Stimulated activated naive CD8-positive, alpha-beta T cell treated with anti-CD3 and anti-CD28 coated beads, Interleukin-15, Interleukin-2, amounts not matched to agents 100 ng/mL and 50 ng/mL, for 24 hours (primary cell): ENCODE measurements at regions not wholly inside any gene's neighbourhood (a gene's known extent, or its start where the extent isn't known, plus 50 kb on each side); places are given as distances from the start of the nearest gene placed in this dataset.

Experiments used
- H3K27ac Mint-ChIP-seq: one replicate; pipeline ENCODE4 v1.8.0; 2021; ENCODE audit warnings: mild to moderate bottlenecking, mixed read lengths
- H3K27me3 Mint-ChIP-seq: one replicate; pipeline ENCODE4 v1.8.0; 2021; ENCODE audit warnings: mixed read lengths
- H3K36me3 Mint-ChIP-seq: one replicate; pipeline ENCODE4 v1.8.0; 2021; ENCODE audit warnings: low read depth, mixed read lengths
- H3K4me1 Mint-ChIP-seq: one replicate; pipeline ENCODE4 v1.8.0; 2021; ENCODE audit warnings: low read depth, mixed read lengths
- H3K4me3 Mint-ChIP-seq: one replicate; pipeline ENCODE4 v1.8.0; 2021; ENCODE audit warnings: mild to moderate bottlenecking, mixed read lengths
- H3K9me3 Mint-ChIP-seq: one replicate; pipeline ENCODE4 v1.8.0; 2021; ENCODE audit warnings: mixed read lengths

- Mint-ChIP-seq H3K4me1 (no peaks in the 10 kb centered on the region), H3K27me3 (peaks cover 13% of the 10 kb centered on the region), H3K27ac (no peak overlapping the region), H3K4me3 (no peak overlapping the region), H3K9me3 (no peaks in the 10 kb centered on the region), H3K36me3 (no peaks in the 10 kb centered on the region)
Observed at GRCh38 chr13:30816736-30817135, 81.4 kb downstream of the ALOX5AP start.

- peaks cover 24% of the 10 kb centered on the region for H3K27me3 Mint-ChIP-seq
- no peaks in the 10 kb centered on the region for H3K4me1 Mint-ChIP-seq
- no peaks in the 10 kb centered on the region for H3K9me3 Mint-ChIP-seq
- H3K36me3 Mint-ChIP-seq: no peaks in the 10 kb centered on the region
- no peak overlapping the region for H3K4me3 Mint-ChIP-seq
- H3K27ac Mint-ChIP-seq: no peak overlapping the region
Observed at GRCh38 chr13:30818323-30818960, 83.1 kb downstream of the ALOX5AP start.

GRCh38 chr13:30819136-30819888, 84.0 kb downstream of the ALOX5AP start:
- no peaks in the 10 kb centered on the region for H3K9me3 Mint-ChIP-seq
- no peak overlapping the region for H3K4me3 Mint-ChIP-seq
- peaks cover 26% of the 10 kb centered on the region for H3K27me3 Mint-ChIP-seq
- H3K36me3 Mint-ChIP-seq: no peaks in the 10 kb centered on the region
- no peak overlapping the region for H3K27ac Mint-ChIP-seq
- H3K4me1 Mint-ChIP-seq: no peaks in the 10 kb centered on the region

- no peaks in the 10 kb centered on the region for H3K9me3 Mint-ChIP-seq
Observed at GRCh38 chr13:30821421-30821820, 84.7 kb upstream of the MEDAG start.

GRCh38 chr13:30824651-30825050, 81.4 kb upstream of the MEDAG start:
- H3K4me1 Mint-ChIP-seq: no peaks in the 10 kb centered on the region
- H3K4me3 Mint-ChIP-seq: no peak overlapping the region
- no peaks in the 10 kb centered on the region for H3K36me3 Mint-ChIP-seq
- H3K27me3 Mint-ChIP-seq: peaks cover 22% of the 10 kb centered on the region
- H3K9me3 Mint-ChIP-seq: no peaks in the 10 kb centered on the region
- H3K27ac Mint-ChIP-seq: no peak overlapping the region

More at GRCh38 chr13:30821421-30821820, 84.7 kb upstream of the MEDAG start:
- H3K27ac Mint-ChIP-seq: no peak overlapping the region
- no peaks in the 10 kb centered on the region for H3K4me1 Mint-ChIP-seq
- peaks cover 23% of the 10 kb centered on the region for H3K27me3 Mint-ChIP-seq
- H3K36me3 Mint-ChIP-seq: no peaks in the 10 kb centered on the region
- no peak overlapping the region for H3K4me3 Mint-ChIP-seq

- H3K27ac Mint-ChIP-seq: no peak overlapping the region
- no peaks in the 10 kb centered on the region for H3K9me3 Mint-ChIP-seq
- no peaks in the 10 kb centered on the region for H3K36me3 Mint-ChIP-seq
- peaks cover 17% of the 10 kb centered on the region for H3K27me3 Mint-ChIP-seq
- no peaks in the 10 kb centered on the region for H3K4me1 Mint-ChIP-seq
- H3K4me3 Mint-ChIP-seq: no peak overlapping the region
Observed at GRCh38 chr13:30826911-30827577, 79.0 kb upstream of the MEDAG start.

GRCh38 chr13:30827578-30827925, 78.5 kb upstream of the MEDAG start:
- Mint-ChIP-seq H3K9me3 (no peaks in the 10 kb centered on the region), H3K4me3 (no peak overlapping the region), H3K36me3 (no peaks in the 10 kb centered on the region), H3K27ac (no peak overlapping the region), H3K4me1 (no peaks in the 10 kb centered on the region), H3K27me3 (peaks cover 16% of the 10 kb centered on the region)

- H3K4me1 Mint-ChIP-seq: no peaks in the 10 kb centered on the region
- H3K4me3 Mint-ChIP-seq: no peak overlapping the region
- no peak overlapping the region for H3K27ac Mint-ChIP-seq
- H3K27me3 Mint-ChIP-seq: peaks cover 8% of the 10 kb centered on the region
- H3K36me3 Mint-ChIP-seq: no peaks in the 10 kb centered on the region
- H3K9me3 Mint-ChIP-seq: no peaks in the 10 kb centered on the region
Observed at GRCh38 chr13:30829145-30829832, 76.8 kb upstream of the MEDAG start.

GRCh38 chr13:30829833-30830637, 76.0 kb upstream of the MEDAG start:
- no peak overlapping the region for H3K4me3 Mint-ChIP-seq
- H3K9me3 Mint-ChIP-seq: no peaks in the 10 kb centered on the region
- H3K36me3 Mint-ChIP-seq: no peaks in the 10 kb centered on the region
- H3K27ac Mint-ChIP-seq: no peak overlapping the region
- no peaks in the 10 kb centered on the region for H3K4me1 Mint-ChIP-seq
- peaks cover 12% of the 10 kb centered on the region for H3K27me3 Mint-ChIP-seq

- no peaks in the 10 kb centered on the region for H3K9me3 Mint-ChIP-seq
- no peak overlapping the region for H3K27ac Mint-ChIP-seq
- H3K36me3 Mint-ChIP-seq: no peaks in the 10 kb centered on the region
- H3K4me1 Mint-ChIP-seq: no peaks in the 10 kb centered on the region
- no peak overlapping the region for H3K4me3 Mint-ChIP-seq
- peaks cover 10% of the 10 kb centered on the region for H3K27me3 Mint-ChIP-seq
Observed at GRCh38 chr13:30830638-30830965, 75.5 kb upstream of the MEDAG start.

- H3K4me1 Mint-ChIP-seq: no peaks in the 10 kb centered on the region
- H3K9me3 Mint-ChIP-seq: no peaks in the 10 kb centered on the region
- H3K36me3 Mint-ChIP-seq: no peaks in the 10 kb centered on the region
- H3K27me3 Mint-ChIP-seq: peaks cover 10% of the 10 kb centered on the region
- no peak overlapping the region for H3K4me3 Mint-ChIP-seq
- no peak overlapping the region for H3K27ac Mint-ChIP-seq
Observed at GRCh38 chr13:30831515-30831914, 74.6 kb upstream of the MEDAG start.

GRCh38 chr13:30832377-30832776, 73.7 kb upstream of the MEDAG start:
- H3K4me1 Mint-ChIP-seq: no peaks in the 10 kb centered on the region
- no peak overlapping the region for H3K4me3 Mint-ChIP-seq
- no peaks in the 10 kb centered on the region for H3K9me3 Mint-ChIP-seq
- H3K27me3 Mint-ChIP-seq: peaks cover 10% of the 10 kb centered on the region
- no peak overlapping the region for H3K27ac Mint-ChIP-seq
- no peaks in the 10 kb centered on the region for H3K36me3 Mint-ChIP-seq

- H3K27ac Mint-ChIP-seq: no peak overlapping the region
- no peaks in the 10 kb centered on the region for H3K36me3 Mint-ChIP-seq
- no peaks in the 10 kb centered on the region for H3K9me3 Mint-ChIP-seq
- H3K4me3 Mint-ChIP-seq: no peak overlapping the region
- H3K27me3 Mint-ChIP-seq: peaks cover 10% of the 10 kb centered on the region
- no peaks in the 10 kb centered on the region for H3K4me1 Mint-ChIP-seq
Observed at GRCh38 chr13:30832845-30833332, 73.2 kb upstream of the MEDAG start.

GRCh38 chr13:30835442-30835841, 70.6 kb upstream of the MEDAG start:
- H3K9me3 Mint-ChIP-seq: no peaks in the 10 kb centered on the region
- H3K27ac Mint-ChIP-seq: no peak overlapping the region
- H3K36me3 Mint-ChIP-seq: no peaks in the 10 kb centered on the region
- peaks cover 6% of the 10 kb centered on the region for H3K27me3 Mint-ChIP-seq
- H3K4me1 Mint-ChIP-seq: no peaks in the 10 kb centered on the region
- no peak overlapping the region for H3K4me3 Mint-ChIP-seq
